ENCODE measurements at regions not wholly inside any gene's neighbourhood (a gene's known extent, or its start where the extent isn't known, plus 50 kb on each side); places are given as distances from the start of the nearest gene placed in this dataset.

GRCh38 chr4:44086753-44087152, 361.9 kb downstream of the KCTD8 start:
- TF ChIP-seq, protein P1, sequence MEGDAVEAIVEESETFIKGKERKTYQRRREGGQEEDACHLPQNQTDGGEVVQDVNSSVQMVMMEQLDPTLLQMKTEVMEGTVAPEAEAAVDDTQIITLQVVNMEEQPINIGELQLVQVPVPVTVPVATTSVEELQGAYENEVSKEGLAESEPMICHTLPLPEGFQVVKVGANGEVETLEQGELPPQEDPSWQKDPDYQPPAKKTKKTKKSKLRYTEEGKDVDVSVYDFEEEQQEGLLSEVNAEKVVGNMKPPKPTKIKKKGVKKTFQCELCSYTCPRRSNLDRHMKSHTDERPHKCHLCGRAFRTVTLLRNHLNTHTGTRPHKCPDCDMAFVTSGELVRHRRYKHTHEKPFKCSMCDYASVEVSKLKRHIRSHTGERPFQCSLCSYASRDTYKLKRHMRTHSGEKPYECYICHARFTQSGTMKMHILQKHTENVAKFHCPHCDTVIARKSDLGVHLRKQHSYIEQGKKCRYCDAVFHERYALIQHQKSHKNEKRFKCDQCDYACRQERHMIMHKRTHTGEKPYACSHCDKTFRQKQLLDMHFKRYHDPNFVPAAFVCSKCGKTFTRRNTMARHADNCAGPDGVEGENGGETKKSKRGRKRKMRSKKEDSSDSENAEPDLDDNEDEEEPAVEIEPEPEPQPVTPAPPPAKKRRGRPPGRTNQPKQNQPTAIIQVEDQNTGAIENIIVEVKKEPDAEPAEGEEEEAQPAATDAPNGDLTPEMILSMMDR (conservative IDR thresholded peaks at IDR 0.05; ENCODE audit: low read depth, low read length), result no peak
- TF ChIP-seq EZH2 (IDR thresholded peaks at IDR 0.05; ENCODE audit: borderline replicate concordance, low read depth, low read length, poor library complexity, severe bottlenecking), result no peak
